ENCODE measurements at regions not wholly inside any gene's neighbourhood (a gene's known extent, or its start where the extent isn't known, plus 50 kb on each side); places are given as distances from the start of the nearest gene placed in this dataset.
"Not testable (repeated sequence)": the region's sequence is repeated elsewhere in the genome, so short reads cannot be mapped to it uniquely, and the experiment has no call there.

DNA sequence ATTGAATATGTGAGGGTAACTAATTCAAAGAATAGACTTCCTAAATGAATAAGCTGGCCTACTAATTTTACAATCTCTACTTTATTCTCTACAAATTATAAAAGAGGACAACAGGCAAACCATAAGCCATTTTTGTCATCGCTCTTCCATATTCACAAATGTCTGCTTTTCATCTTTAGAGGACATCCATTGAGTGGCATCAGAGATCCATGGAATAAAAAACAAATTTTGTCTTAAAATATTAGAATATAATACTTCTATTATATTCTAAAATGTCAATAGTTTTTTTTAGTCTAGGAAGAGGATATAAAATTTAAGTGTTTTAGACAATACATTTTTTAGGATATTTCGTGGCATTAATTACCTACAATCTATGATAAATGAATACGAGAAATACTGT, 300.9 kb upstream of the TACR3 start:
- Histone ChIP-seq H3K27me3 (no peaks in the 10 kb centered on the region), H3K4me3 (no peak overlapping the region), H3K4me1 (no peaks in the 10 kb centered on the region), H3K9me3 (no peaks in the 10 kb centered on the region), H3K36me3 (no peaks in the 10 kb centered on the region), H3K27ac (no peak overlapping the region)
- DNase-seq (no peak), ATAC-seq (no peak)
- TF ChIP-seq, protein P1, sequence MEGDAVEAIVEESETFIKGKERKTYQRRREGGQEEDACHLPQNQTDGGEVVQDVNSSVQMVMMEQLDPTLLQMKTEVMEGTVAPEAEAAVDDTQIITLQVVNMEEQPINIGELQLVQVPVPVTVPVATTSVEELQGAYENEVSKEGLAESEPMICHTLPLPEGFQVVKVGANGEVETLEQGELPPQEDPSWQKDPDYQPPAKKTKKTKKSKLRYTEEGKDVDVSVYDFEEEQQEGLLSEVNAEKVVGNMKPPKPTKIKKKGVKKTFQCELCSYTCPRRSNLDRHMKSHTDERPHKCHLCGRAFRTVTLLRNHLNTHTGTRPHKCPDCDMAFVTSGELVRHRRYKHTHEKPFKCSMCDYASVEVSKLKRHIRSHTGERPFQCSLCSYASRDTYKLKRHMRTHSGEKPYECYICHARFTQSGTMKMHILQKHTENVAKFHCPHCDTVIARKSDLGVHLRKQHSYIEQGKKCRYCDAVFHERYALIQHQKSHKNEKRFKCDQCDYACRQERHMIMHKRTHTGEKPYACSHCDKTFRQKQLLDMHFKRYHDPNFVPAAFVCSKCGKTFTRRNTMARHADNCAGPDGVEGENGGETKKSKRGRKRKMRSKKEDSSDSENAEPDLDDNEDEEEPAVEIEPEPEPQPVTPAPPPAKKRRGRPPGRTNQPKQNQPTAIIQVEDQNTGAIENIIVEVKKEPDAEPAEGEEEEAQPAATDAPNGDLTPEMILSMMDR (IDR thresholded peaks at IDR 0.05), result no peak
- no peak for TF ChIP-seq POLR2A (IDR thresholded peaks at IDR 0.05)
- 83 to 93% (median 87%) methylated on average over 3 of the region's 3 CpGs for WGBS, 4 donors
- intact Hi-C loops (cut with DNase I), result no loop called here

DNA sequence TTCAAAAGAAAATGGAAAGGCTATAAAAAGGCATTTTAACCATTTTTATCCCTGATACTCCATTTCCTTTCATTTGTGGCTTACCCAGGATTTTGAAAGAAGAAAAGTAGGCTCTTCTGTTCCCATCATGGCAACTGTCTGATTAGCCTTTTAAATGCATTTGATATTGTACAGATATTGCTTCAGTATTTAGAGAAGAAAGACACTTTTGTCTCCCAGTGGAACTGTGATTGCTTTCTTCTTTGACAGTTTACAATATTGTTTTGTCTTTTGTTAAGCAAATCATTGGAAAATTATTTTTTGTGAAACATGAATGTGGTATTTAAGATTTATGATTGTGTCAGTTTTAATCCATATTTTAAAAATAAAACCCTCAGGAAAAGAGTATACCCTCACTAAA, 297.4 kb upstream of the TACR3 start:
- no peak for ATAC-seq

DNA sequence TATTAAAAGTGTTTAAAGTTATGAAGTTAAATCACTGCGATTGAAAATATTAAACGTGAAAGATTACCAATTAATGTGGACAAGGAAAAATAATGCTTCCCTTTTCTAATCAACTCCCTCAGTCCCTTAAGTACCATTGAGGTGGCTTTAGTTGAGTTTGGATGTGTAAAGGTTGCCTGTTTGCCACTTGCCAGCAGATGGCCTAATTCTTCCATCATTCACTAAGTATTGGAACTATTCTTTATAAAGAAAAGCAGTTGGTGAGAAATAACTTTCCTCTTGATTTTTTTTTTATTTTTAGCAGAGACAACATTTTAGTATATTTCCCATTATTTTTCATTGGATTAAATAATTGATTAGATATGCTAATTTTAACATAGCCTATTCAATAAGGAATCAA, 295.9 kb upstream of the TACR3 start:
- TF ChIP-seq POLR2A (IDR thresholded peaks at IDR 0.05), result no peak
- TF ChIP-seq, protein P1 (IDR thresholded peaks at IDR 0.05), result peak in 9 of 12 donors; percentile 6 to 46 (median 20)
- intact Hi-C loops (cut with DNase I), result loop anchor here in 1 of 10 donors (5.0 kb wide), 1 partner anchor 847 kb away; no protein-coding TSS in a partner anchor
- H3K27me3 ChIP-seq, result no peaks in the 10 kb centered on the region
- ATAC-seq (no peak), DNase-seq (no peak)
- WGBS, 4 donors, result 20 to 41% (median 23%) methylated on average over 2 of the region's 2 CpGs
- H3K4me3 ChIP-seq, result no peak overlapping the region
- H3K36me3 ChIP-seq, result no peaks in the 10 kb centered on the region
- no peak overlapping the region for H3K27ac ChIP-seq
- no peaks in the 10 kb centered on the region for H3K9me3 ChIP-seq
- no peaks in the 10 kb centered on the region for H3K4me1 ChIP-seq

More for the DNA sequence above, 297.4 kb upstream of the TACR3 start:
- TF ChIP-seq, protein P1 (IDR thresholded peaks at IDR 0.05), result no peak
- intact Hi-C loops (cut with DNase I), result loop anchor here in 1 of 10 donors (5.0 kb wide), 1 partner anchor 845 kb away; no protein-coding TSS in a partner anchor
- Histone ChIP-seq H3K4me1 (no peaks in the 10 kb centered on the region), H3K36me3 (no peaks in the 10 kb centered on the region), H3K4me3 (no peak overlapping the region), H3K27ac (no peak overlapping the region), H3K9me3 (no peaks in the 10 kb centered on the region), H3K27me3 (no peaks in the 10 kb centered on the region)
- DNase-seq, result no peak

DNA sequence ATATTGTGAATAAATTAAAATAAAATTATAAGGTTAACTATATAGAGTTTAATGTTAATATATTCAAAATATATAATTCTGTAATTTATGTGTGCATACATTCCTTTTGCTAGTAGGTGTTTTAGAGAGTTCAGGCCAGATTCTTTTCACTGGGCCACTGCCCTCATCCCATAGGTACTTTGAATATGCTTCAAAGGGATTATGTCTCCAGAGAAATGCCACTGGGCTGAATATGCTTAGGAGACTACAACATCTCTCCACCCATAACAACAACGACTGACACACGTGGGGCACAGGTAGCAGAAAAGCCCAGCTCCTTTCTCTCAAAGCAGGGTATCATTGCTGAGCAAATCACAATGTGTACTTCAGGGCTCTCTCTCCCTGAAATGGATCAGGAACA, 290.9 kb upstream of the TACR3 start:
- Histone ChIP-seq H3K36me3 (no peaks in the 10 kb centered on the region), H3K9me3 (peaks cover 0 to 14% (median 0%) of the 10 kb centered on the region in 12 donors), H3K27ac (no peak overlapping the region), H3K4me1 (no peaks in the 10 kb centered on the region), H3K27me3 (no peaks in the 10 kb centered on the region), H3K4me3 (no peak overlapping the region)
- ATAC-seq, result no peak
- 48 to 69% (median 61%) methylated on average over 2 of the region's 2 CpGs for WGBS, 4 donors
- no peak for DNase-seq
- TF ChIP-seq, protein P1 (IDR thresholded peaks at IDR 0.05), result no peak
- TF ChIP-seq POLR2A (IDR thresholded peaks at IDR 0.05), result no peak
- intact Hi-C loops (cut with DNase I), result loop anchor here in 1 of 10 donors (5.0 kb wide), 1 partner anchor 852 kb away; no protein-coding TSS in a partner anchor

DNA sequence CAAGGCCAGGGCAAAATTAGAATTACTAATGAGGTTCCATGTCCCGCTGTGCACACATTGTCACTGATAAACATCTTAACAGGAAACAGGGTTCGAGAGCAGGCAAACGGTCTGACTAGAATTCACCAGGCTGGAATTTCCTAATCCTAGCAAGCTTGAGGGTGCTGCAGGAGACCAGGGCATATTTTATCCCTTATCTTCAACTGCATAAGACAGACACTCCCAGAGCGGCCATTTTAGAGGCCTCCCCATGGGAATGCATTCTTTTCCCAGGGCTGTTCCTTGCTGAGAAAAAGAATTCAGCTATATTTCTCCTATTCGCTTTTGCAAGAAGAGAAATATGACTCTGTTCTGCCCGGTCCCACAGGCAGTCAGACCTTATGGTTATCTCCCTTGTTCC, 282.5 kb upstream of the TACR3 start:
- DNase-seq; H3K4me1 ChIP-seq; H3K27ac ChIP-seq; intact Hi-C loops (cut with DNase I); ATAC-seq; H3K36me3 ChIP-seq; H3K4me3 ChIP-seq; H3K27me3 ChIP-seq: not testable (repeated sequence)
- WGBS, 4 donors, result 75 to 87% (median 80%) methylated on average over 6 of the region's 6 CpGs
- peaks cover 0 to 41% (median 16%) of the 10 kb centered on the region in 12 donors for H3K9me3 ChIP-seq
